Fibroblast of the conjunctiva (primary cell): ENCODE measurements at regions not wholly inside any gene's neighbourhood (a gene's known extent, or its start where the extent isn't known, plus 50 kb on each side); places are given as distances from the start of the nearest gene placed in this dataset.
"Not testable (repeated sequence)": the region's sequence is repeated elsewhere in the genome, so short reads cannot be mapped to it uniquely, and the experiment has no call there.

Source experiments
- DNase-seq: peaks from one replicate; pipeline ENCODE4 v3.0.0-alpha.2; 2010; ENCODE audit warnings: low read depth

DNA sequence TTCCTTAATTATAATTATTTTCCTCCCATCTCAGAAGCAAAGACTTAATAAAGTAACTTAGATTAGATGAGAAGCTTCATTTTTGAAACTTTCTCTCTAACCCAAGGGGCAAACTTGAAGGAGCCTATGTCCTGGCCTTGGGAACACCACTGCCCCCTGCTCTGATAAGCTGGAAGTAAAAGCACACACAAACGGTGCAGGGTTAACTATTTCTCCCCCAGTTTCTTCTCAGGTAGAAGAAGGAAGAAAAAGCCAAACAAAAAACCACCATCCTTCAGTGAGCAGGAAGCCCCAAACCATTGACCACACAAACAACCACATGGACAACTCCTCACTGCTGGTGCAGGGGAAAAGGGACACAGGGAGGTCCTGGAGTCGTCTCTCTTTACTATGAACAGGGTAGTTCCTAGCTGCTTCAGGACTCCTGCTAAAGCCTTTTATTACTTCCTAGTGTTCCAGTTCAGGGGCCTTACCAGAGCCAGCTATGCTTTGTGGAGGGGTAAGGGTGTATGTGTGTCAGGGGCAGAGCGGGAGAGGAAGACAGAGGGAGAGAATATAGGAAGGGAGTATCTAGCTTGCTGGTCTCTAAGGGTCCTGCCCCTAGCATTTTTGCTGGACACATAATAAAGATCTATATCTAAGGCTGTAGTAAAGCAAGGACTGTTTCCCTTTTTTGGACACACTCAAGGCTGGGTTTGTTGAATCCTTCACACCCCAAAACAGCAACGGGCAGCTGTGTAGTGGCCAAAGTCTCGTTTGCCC, 94.0 kb upstream of the UMPS start:
- DNase-seq, result no peak

DNA sequence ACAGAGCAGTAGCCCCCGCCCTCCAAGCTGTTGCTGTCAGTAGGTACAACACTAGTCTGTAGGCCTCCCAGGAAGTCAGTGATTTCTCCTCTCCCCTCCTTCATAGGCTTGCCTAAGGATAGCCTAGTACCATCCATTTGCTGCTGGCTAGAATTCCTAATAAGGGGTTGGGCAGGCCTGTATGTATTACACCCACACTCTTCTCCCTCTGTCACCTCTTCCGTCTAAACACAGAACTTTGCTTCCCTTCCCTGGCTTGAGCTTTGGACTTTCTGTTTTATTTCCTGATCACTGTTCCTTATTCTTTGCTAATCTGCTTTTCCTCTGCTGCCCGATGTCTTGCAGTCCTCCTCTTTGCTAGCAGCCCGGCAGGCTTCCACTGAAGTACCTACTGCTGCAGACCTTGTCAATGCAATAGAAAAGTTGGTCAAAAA, 93.4 kb upstream of the UMPS start:
- DNase-seq, result no peak

DNA sequence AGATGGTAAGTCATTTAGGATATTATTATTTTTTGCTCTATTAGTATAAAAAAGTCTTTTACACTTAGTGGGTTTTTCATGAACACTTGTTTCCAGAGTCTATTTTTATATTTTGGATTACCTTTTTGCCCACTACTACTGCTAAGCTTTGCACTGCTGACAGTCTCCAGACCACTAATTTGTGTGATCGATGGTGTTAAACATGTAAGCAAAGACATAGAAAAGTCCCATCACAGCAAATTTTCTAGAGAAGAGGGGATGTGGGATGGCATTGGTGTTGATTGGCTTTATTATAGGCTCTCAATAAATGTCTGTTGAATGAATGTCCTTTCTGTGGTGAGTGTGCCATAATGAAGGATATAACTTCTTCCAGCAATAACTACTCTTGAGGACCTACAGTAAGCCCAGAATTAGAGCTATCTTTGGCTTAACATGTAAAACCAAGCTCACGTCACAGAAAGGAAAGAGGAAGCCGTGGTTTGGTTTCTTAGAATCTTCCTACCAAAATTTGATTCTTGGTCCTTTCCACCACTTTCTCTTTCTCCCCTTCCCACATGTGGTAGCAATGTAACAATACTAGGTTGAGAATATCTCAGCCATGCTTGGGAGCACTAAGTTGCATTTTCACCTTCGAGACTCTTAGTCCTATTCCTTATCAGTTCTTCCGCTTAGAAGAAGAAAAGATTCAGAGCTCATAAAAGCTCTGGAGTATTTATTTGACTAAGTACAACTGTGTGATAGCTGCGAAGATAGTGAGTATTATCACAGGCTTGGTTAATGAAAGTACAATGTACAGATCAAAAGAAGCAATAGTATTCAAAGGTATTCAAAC, 90.6 kb upstream of the UMPS start:
- DNase-seq, result no peak

DNA sequence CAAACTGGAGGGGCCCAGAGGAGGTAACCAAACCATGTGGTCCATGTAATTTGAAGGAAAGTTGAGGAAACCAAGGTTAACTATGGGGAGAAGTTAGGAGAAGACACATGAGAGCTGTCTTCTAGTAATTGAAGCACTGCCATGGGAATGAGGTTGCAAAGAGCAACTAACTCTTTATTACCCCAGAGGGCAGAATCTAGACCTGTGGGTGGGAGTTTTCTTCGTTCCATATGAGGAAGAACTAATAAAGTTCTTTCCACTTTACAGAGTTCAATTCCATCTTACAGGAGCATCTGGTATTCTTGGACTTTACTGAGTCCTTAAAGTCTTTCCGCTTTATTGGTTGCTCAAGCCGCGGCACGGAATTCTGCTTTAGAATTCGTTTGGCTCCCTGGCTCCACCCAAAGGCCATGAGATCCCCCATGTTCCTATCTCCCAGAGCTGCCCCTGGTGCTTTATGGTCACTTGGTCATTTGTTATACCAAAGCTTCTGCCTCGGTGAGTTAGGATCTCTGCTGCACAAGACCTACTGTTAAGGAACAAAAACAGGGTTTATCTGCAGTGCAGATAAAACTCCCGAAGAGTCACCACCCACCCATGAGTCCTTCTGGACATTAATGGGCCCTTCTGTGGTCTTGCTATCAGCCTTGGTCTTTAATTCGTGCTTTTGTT, 89.5 kb upstream of the UMPS start:
- no peak for DNase-seq

DNA sequence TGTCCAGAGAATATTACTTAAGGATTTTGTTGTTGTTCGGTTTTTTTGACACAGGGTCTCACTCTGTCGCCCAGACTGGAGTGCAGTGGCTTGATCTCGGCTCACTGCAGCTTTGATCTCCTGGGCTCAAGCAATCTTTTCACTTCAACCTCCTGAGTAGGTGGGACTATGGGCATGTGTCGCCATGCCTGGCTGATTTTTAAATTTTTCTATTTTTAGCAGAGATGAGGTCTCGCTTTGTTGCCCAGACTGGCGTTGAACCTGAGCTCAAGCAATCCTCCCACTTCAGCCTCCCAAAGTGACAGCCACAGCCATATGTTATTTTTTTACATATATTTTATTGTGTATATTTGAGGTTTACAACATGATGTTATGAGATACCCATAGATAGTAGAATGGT, 86.8 kb upstream of the UMPS start:
- DNase-seq, result no peak

DNA sequence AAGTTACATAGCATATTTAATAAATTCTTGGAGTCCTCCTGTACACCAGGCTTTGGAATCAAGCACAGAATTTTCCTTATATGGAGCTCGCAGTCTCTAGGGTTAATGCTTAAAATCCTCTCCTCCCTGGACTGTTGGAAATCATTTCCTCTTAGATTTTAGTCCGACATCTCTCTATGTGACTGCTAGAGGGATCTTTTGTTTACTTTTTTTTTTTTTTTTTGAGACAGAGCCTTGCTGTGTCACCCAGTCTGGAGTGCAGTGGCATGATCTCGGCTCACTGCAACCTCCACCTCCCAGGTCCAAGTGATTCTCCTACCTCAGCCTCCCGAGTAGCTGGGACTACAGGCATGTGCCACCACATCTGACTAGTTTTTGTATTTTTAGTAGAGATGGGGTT, 84.1 kb upstream of the UMPS start:
- not testable (repeated sequence) for DNase-seq

DNA sequence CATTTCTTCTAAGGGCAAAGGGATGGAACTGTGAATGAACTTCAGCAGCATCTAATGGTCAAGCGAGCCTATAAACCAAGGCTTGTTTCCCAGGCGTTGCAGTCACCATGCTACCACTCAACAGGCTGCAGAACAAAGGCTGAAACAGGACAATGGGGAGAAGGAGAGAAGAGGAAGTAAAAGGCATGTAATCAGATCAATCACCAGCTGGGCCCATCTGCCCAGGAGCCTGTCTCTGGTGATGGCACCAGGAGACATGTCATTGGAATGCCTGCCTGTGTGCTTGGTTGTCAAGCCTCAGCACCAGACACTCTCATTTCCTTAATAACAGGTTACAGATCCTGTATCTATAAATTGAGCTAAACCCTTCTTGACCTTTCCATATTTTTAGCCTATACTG, 81.7 kb upstream of the UMPS start:
- DNase-seq, result no peak

DNA sequence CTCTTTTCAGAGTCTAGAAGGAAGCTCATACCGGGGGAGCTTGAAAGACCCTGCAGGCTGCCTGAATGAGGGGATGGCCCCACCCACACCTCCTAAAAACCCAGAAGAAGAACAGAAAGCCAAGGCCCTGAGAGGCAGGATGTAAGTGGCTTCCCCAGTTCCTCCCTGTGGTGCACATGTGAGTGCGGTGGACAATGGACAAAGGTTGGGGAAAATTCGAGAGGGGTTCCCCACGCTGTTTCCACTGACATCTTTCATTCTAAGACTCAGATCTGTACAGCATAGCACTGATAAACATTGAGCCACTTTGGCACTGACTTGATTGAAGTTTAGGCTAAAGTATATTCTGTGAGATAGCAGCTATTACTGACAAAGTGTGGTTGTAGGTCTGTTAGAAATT, 79.5 kb upstream of the UMPS start:
- DNase-seq, result no peak

DNA sequence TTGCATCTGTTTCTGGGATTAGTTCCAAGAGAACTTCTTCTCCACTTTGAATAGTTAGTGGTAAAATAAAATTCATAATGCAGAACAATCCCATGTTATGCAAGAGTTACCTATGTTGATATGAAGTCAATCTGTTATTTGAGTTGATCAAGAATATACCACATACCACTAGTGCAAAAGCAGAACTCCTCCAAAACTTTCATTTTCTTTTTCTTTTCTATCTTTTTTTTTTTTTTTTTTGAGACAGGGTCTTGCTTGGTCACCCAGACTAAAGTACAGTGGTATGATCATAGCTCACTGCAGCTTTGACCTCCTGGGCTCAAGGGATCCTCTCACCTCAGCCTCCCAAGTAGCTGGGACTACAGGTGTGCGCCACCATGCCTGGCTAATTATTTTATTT, 78.8 kb upstream of the UMPS start:
- DNase-seq, result not testable (repeated sequence)

DNA sequence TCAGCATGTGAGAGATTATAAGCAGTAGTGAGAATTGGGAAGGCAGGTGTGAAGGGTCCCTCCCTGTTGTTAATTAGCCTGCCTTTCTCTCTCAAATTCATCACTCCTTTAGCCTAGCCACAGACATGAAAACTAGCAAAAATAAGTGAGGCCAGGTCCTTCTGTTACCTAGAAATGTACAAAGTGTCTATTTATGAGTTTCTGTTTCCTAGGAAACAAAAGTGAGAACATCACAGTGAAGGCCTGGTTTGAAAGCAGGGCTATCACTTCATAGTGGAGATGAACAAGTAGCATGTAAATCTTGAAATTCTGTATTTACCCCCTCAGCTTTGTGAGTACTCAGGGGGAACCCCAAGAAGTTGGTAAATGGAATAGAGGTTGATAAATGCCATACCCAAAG, 78.2 kb upstream of the UMPS start:
- DNase-seq, result no peak

DNA sequence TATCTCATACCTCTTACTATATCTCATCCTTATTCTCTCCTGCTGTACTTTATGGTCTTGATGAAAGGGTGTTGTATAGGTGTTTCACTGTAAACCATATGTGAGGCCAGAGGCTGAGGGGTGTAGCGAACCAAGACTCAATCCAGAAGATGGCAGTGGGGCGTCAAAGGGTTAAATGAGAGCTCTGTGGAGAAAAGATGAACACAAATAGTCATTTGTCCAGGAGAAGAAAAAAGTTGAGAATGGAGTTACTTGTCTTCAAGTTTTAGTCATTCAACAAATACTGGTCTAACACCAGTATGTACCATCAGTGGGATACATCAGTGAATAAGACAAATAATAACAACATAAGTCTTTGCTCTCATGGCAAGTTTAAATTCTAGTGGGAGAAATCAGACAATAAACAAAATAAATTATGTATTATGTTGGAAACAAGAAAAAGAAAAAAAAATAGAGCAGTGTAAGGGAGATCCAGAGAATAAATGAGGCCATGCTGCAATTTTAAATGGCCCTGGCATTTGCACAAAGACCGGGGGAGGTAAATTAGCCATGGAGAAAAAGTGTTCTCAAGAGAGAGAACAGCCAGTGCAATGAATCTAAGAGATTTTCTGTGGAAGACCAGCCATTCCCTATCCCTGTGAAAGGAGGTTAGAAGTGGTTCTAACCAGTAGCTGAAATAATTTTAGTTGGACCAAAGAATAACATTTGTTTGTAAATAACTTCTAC, 77.0 kb upstream of the UMPS start:
- no peak for DNase-seq

DNA sequence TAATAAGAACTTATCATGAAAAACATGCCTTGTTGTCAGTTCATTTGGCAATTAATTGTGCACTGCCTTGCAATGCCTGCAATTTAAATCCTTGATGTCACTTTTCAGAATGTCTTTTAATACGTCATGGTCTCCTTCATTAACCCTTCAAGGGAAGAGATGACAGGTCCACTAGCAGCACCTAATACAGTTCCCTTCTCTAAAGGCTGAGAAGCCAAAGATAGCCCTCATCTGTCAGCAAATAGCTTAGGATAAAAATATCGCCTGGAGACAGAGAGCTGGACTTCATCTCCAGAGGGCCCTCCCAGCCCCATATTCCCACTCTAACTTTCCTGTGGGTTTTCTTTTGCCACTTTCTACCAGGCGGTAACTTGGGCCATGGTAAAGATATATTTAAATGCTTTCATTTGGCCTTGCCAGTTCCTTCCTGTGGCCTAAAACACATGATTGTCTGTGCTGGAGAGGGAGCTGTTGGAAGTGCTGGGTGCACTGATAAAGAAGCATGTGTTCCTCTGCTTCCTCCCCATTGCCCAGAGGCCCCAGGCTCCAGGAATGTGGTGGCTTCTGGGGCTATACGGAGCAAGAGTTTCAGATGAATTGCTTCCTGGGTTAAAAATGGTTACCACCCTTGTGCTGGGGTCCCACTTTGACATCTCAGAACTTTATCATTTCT, 76.3 kb upstream of the UMPS start:
- no peak for DNase-seq

DNA sequence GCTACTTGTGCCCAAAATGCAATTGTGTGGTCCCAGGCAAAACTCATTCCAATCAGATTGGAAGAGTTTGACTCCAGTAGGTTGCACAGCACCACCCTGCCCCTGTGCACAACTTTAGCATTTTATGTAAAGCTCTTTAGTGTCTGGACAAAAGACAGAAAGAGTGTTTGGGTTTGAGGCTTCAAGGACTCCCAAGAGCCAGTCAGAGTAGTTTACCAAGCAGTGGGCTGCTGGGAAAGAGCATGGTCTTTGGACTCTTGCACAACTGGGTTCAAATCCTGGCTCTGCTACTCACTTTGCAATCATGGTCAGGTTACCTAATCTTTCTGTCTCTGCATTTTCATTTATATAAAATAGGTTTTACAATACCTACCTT, 75.8 kb upstream of the UMPS start:
- no peak for DNase-seq

DNA sequence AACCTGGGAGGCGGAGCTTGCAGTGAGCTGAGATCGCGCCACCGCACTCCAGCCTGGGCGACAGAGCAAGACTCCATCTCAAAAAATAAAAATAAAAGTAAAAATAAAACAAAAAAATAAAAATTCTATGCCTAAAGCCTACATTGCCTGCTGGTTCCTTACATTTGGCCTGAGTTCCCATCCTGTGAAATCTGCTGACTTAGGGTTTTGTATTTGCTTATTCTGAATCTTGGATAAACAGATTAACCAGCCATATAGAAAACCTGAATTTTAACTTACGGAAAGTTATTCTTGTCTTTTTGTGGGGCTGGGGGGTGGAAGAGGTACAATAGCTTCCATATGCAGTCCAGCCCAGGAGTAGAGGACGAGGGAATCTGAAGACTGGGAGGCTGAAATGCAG, 73.7 kb upstream of the UMPS start:
- no peak for DNase-seq

DNA sequence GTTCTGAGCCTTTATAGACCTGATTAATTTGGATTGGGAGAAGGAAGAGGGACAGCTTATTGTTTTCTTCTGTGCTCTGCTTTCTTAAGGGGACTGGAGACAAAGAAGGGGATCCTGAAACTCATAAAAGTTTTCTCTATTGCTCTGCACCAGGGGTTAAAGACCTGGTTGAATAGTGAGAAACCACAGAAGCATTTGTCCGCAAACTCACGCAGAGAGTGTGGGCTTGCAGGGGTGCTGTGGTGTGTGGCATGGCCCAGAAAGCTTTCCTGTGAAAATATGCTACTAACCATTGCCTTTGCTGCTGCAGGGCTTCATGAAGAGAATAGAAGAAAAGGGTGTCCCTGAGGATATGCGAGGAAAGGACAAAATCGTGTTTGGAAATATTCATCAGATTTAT, 73.1 kb upstream of the UMPS start:
- no peak for DNase-seq

DNA sequence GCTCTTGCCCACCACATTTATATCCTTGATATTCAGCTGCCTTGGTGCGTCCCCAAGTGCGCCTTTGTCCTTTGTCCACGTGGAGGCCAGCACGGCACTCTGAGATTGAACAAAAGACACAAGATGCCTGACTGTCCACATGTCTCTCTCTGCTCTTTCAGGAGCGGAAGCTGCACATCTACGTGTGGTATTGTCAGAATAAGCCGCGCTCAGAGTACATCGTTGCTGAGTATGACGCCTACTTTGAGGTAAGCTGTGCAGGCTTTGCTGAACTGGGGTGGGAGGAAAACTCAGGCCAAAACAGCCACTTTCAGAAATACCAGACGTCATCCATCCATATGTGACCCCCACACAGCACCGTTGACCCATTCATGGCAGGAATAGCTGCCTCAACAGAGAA, 72.0 kb upstream of the UMPS start:
- DNase-seq, result no peak

DNA sequence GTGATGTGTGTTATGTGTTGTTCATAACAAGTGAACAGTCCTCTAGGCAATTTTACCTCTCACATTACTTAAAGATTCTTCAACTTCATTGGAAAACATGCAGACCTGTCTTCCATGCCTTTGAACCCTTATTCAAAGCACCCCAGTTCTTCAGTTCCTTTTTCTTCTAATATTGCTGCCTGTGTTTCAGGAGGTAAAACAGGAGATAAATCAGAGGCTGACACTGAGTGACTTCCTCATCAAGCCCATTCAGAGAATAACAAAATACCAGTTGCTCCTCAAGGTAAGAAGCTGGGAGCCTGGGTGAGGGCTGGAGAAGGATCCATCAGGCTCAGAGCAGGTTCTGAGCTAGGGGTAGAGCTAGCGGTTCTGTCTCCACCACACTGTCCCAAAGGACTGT, 71.1 kb upstream of the UMPS start:
- no peak for DNase-seq

DNA sequence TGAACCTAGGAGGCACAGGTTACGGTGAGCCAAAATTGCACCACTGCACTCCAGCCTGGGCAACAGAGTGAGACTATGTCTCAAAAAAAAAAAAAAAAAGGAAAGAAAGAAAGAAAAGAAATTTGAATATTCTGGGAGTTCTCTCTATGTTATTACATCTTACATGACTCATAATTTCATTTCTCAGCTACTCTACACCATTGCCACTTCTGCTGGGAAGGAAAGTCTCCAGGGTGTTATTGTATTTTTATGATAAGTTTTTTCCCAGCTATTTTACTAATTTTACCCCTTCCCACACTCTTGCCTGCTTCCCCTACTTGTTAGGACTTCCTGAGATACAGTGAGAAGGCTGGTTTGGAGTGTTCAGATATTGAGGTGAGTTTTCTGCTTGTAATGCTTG, 69.7 kb upstream of the UMPS start:
- DNase-seq, result no peak

DNA sequence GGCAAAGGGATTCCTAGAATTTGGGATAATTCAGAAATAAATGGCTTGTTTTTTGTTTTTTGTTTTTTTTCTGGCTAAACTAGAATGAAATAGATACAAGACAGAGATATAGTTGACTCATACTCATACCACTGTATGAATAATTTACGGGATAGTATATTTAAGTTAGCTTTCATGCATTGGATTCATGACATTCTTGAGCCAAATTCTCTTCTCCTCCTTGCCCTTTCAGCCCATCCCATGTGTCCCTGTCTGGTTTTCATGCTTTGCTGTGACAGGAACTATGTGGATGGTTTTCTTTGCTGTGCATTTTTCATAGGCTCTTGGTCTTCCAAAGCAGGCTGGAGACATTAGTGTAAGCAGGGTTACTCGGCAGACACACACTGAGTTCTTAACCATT, 66.6 kb upstream of the UMPS start:
- no peak for DNase-seq

DNA sequence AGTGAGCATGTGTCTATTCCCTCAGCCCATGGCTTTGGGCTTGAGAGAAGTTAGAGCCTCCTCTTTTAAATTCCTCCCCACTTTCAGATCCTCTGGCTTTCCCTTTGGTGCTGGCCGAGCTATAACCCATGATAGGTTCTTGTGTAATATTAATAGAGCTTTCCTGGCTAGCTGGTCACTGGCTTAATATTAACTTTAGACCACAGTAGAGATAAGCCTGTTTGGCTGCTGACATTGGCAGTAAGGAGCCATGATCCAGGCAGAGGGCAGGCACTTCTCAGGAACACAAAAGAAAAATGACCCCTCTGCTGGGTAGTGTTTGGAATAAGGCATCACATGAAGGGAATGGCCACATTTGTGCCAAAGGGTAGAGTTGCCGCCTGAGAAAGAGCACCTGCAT, 65.4 kb upstream of the UMPS start:
- no peak for DNase-seq

DNA sequence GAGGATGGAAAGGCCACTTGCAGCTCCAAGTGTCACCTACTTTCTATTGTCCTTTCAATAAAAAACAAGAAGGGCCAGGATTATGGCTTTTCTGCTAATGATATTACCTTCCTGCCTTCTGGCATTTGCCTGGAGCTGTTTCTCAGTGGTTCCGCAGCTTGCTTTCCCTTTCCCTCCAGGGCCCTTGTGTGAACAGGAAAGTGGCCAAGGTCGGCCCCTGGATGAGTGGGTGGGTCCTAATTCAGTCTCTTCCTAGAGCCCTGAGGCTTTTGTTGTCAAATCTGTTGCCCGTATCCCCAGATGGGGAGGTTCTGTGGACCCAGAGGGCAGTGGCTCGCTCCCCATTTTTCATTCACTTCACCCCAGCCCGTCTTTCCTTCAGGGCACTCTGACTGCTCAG, 64.2 kb upstream of the UMPS start:
- no peak for DNase-seq

DNA sequence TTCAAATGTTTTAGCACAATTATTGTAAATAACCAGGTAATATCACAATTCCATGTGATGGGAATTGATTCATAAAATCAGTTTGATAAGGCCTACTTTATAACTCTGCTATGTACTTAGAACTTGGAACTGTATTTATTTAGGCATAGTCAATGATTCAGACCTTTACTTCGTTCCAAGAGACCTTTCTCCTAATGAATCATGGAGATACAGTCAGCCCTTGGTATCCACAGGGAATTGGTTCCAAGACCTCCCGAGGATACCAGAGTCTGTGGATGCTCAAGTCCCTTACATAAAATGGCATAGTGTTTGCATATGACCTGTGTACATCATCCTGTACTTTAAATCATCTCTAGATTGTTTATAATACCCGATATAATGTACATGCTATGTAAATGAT, 60.8 kb upstream of the UMPS start:
- DNase-seq, result peak; percentile 24
